Activated CD4-positive, alpha-beta T cell treated with anti-CD3 and anti-CD28 coated beads, Interleukin-2, amount 50 U/mL, for 48 hours (primary cell): ENCODE measurements at regions not wholly inside any gene's neighbourhood (a gene's known extent, or its start where the extent isn't known, plus 50 kb on each side); places are given as distances from the start of the nearest gene placed in this dataset.
"Not testable (repeated sequence)": the region's sequence is repeated elsewhere in the genome, so short reads cannot be mapped to it uniquely, and the experiment has no call there.

Source experiments
- DNase-seq, 2 experiments: peaks; one replicate each; pipeline ENCODE4 v3.0.0-alpha.2; 2020

GRCh38 chr1:242900558-242900957 lies 354.5 kb downstream of the CEP170 start:
- DNase-seq, result not testable (repeated sequence)

GRCh38 chr1:242890192-242890741 lies 364.8 kb downstream of the CEP170 start:
- no peak for DNase-seq

GRCh38 chr1:242886137-242886536 lies 361.6 kb upstream of the PLD5 start:
- DNase-seq, result no peak

GRCh38 chr1:242880022-242880421 lies 355.5 kb upstream of the PLD5 start:
- DNase-seq, result not testable (repeated sequence)

- no peak for DNase-seq
Measured at GRCh38 chr1:242877743-242878142, 353.2 kb upstream of the PLD5 start.

- DNase-seq, result no peak
Measured at GRCh38 chr1:242877229-242877628, 352.7 kb upstream of the PLD5 start.

- DNase-seq, result no peak
Measured at GRCh38 chr1:242876030-242876429, 351.5 kb upstream of the PLD5 start.

GRCh38 chr1:242873661-242874060 lies 349.2 kb upstream of the PLD5 start:
- no peak for DNase-seq

- no peak for DNase-seq
Measured at GRCh38 chr1:242872521-242872920, 348.0 kb upstream of the PLD5 start.

- DNase-seq, result no peak
Measured at GRCh38 chr1:242871471-242872030, 347.1 kb upstream of the PLD5 start.

GRCh38 chr1:242870966-242871365 lies 346.5 kb upstream of the PLD5 start:
- no peak for DNase-seq

GRCh38 chr1:242856289-242856688 lies 331.8 kb upstream of the PLD5 start:
- no peak for DNase-seq

- DNase-seq, result no peak
Measured at GRCh38 chr1:242854466-242854865, 330.0 kb upstream of the PLD5 start.

- DNase-seq, result no peak
Measured at GRCh38 chr1:242847390-242847993, 323.0 kb upstream of the PLD5 start.

- no peak for DNase-seq
Measured at GRCh38 chr1:242842094-242842493, 317.6 kb upstream of the PLD5 start.

GRCh38 chr1:242839101-242839500 lies 314.6 kb upstream of the PLD5 start:
- no peak for DNase-seq

- DNase-seq, result no peak
Measured at GRCh38 chr1:242836423-242836822, 311.9 kb upstream of the PLD5 start.

- no peak for DNase-seq
Measured at GRCh38 chr1:242828828-242829227, 304.3 kb upstream of the PLD5 start.

- DNase-seq, result no peak
Measured at GRCh38 chr1:242828199-242828598, 303.7 kb upstream of the PLD5 start.

- DNase-seq, result no peak
Measured at GRCh38 chr1:242827538-242827937, 303.0 kb upstream of the PLD5 start.

GRCh38 chr1:242826701-242827336 lies 302.3 kb upstream of the PLD5 start:
- no peak for DNase-seq

GRCh38 chr1:242824435-242824834 lies 299.9 kb upstream of the PLD5 start:
- no peak for DNase-seq

GRCh38 chr1:242813490-242814091 lies 289.1 kb upstream of the PLD5 start:
- no peak for DNase-seq
